Fibroblast of the aortic adventitia (primary cell): ENCODE measurements at regions not wholly inside any gene's neighbourhood (a gene's known extent, or its start where the extent isn't known, plus 50 kb on each side); places are given as distances from the start of the nearest gene placed in this dataset.

Experiments
- DNase-seq: peaks from one replicate; pipeline ENCODE4 v3.0.0-alpha.2; 2010; ENCODE audit warnings: low read depth
- H3K4me3 ChIP-seq: 2 replicates; pipeline ENCODE4 v1.5.1; 2011; ENCODE audit warnings: low read depth, mild to moderate bottlenecking, control low read depth, low read length, moderate library complexity
- CTCF ChIP-seq: IDR thresholded peaks from 2 replicates; pipeline ENCODE4 v1.5.1; 2011; ENCODE audit warnings: mild to moderate bottlenecking, low read length, control low read depth, inconsistent platforms; ENCODE audit not compliant: insufficient read depth

DNA sequence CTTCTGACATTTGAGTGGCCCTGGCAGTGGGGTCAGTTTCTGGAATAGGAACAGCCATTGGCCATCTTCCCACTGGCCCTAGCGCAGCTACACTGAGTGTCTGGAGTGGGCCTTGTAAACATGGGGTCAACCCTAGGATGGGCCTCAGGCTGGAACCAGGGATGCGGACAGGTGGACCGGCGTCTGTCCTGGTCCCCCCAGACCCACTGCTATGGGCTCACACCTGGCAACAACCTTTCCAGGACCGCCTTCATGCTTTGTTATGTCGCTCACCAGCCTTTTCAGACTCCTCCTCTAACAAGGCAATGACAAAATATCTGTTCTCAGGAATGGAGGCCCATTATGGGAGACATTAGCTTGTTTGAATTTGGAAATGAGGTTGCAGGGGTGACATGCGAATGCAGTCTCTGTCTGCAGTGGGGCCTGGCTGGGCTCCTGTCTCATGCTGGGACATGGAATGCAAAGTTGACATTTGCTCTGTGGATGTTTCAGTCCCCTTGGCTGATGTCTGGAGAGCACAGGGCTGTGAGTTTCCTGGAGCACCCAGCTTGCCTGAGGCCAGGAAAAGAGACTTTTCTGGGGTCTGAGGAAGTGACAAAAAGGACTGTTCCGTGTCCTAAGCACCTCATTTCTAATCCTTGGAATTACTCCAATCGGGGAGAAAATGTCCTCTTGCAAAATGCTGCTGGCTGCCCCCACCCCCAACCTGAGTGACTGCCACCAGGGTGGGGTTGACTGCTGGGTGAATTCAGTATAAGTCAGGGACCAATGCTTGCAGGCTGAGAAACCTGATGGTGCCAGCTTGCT lies 98.7 kb upstream of the PMEPA1 start:
- H3K4me3 ChIP-seq = no peak overlapping the region
- TF ChIP-seq CTCF = no peak
- DNase-seq = no peak

GRCh38 chr20:57807401-57808263 lies 97.8 kb upstream of the PMEPA1 start:
- no peak for TF ChIP-seq CTCF
- no peak for DNase-seq
- no peak overlapping the region for H3K4me3 ChIP-seq

- DNase-seq = no peak
- no peak for TF ChIP-seq CTCF
These were observed 97.2 kb upstream of the PMEPA1 start for GRCh38 chr20:57806975-57807374.

GRCh38 chr20:57806476-57806875 lies 96.7 kb upstream of the PMEPA1 start:
- no peak for DNase-seq
- H3K4me3 ChIP-seq = no peak overlapping the region
- TF ChIP-seq CTCF = no peak

More at GRCh38 chr20:57806975-57807374, 97.2 kb upstream of the PMEPA1 start:
- H3K4me3 ChIP-seq = no peak overlapping the region

DNA sequence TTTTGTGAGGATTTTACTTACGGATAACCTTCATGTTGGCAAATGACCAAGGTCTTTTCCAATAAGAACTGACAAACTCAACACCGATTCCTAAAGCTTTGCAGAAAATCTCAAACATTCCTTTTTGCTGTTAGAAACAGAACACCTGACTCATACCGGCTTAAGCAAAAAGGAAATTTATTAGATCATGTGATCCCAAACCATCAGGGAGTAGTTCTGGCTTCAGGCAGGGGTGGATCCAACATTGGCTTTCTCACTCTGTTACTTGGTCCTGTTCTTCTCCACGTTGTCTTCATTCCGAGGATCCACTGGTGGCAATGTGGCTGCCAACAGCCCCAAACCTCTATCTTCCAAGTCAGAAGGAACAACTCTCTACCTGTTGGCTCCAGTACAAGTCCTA lies 95.9 kb upstream of the PMEPA1 start:
- no peak for DNase-seq
- no peak overlapping the region for H3K4me3 ChIP-seq
- TF ChIP-seq CTCF = no peak

- no peak for TF ChIP-seq CTCF
- no peak overlapping the region for H3K4me3 ChIP-seq
- DNase-seq = no peak
These were observed 94.8 kb upstream of the PMEPA1 start for GRCh38 chr20:57804470-57805250.
